GM19395 (cell line): ENCODE measurements at regions not wholly inside any gene's neighbourhood (a gene's known extent, or its start where the extent isn't known, plus 50 kb on each side); places are given as distances from the start of the nearest gene placed in this dataset.

Experiments
- ATAC-seq: cut with Tn5 transposase; IDR thresholded peaks from one replicate; pipeline ENCODE4 v1.9.1; 2021; ENCODE audit warnings: mild to moderate bottlenecking, moderate library complexity; ENCODE audit not compliant: unreplicated experiment

DNA sequence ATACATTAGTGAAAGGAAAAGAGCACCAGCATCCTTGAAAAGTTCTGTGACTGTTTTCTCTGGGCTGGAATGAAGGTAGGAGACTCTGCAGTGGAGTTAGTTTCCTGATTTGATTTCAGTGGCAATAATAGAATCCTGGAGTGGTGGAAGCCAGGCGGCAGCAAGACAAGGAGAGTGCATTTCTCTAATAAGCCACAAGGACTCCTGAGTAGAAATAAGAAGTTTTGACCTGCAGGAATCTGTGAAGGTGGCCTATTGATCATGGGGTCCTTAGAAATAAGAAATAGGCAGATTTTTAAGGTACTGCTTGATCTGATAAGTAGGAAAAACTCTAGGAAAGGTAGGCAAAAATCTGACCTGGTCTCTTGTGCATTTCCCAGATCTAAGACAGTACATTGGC is 68.4 kb upstream of the ELOVL5 start:
- ATAC-seq, result no peak

- no peak for ATAC-seq
Measured at GRCh38 chr6:53413326-53413725, 64.6 kb upstream of the ELOVL5 start.

DNA sequence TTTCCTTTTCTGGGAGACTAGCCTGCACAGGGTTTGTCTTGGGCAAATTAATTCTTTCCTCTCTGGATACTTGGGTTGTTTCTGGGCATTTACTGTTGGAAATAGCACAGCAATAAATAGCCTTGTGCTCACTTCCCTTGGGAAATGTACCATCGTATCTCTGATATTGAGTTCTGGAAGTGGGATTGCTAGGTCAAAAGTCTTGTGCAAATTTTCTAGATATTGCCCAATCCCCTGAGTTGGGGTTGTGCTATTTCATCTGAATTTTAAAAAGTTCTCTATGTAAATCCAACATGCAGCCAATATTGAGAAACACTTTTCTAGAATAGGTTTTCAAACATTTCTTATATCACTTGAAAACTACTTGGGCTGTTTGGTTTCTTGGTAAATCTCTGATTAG is 64.0 kb upstream of the ELOVL5 start:
- no peak for ATAC-seq

DNA sequence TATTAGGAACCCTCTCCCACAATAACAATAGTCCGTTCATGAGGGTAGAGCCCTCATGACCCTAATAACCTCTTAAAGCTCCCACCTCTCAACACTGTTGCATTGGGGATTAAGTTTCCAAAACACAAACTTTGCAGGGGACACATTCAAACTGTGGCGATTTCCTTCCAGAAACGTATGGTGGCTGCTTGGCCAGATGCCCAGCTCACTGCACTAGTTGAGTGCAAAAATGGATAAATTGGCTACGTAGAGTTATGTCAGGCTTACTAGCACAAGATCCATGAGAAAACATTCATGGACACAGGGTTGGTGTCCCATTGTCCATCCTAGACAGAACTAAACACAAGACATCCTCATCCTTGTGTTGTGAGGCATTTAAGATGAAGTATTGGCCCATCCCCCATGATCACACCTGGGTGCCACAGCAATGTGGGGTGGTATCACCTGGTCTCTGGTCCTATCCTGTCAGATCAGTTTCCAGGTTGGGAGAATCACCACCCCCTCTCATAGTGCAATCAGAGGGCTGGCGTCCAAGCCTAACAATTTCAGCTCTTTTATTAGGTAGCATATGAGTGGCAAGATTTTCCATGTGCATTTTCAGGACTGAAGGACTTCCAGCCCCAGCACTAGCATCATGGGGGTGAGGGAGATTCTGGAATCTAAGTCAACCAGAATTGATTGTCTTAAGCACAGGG is 63.4 kb upstream of the ELOVL5 start:
- no peak for ATAC-seq

DNA sequence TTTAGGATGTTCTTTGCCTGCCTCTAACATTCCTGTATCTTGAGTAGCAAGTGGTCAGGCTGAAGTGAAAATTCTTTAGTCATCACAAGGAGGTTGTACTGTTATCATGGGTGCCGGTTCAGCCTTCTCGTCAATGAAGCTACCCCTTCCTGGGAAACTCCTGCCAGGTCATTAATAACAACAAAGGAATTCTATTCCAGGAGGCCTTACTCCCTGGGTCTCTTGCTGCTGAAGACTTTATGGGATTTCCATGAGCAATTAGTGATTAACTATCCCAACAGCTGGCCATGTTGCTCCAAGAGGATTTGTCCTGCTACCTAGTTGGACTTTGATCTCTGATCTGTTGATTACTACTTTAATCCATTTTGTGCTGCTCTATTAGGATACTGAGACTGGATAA is 62.7 kb upstream of the ELOVL5 start:
- no peak for ATAC-seq

DNA sequence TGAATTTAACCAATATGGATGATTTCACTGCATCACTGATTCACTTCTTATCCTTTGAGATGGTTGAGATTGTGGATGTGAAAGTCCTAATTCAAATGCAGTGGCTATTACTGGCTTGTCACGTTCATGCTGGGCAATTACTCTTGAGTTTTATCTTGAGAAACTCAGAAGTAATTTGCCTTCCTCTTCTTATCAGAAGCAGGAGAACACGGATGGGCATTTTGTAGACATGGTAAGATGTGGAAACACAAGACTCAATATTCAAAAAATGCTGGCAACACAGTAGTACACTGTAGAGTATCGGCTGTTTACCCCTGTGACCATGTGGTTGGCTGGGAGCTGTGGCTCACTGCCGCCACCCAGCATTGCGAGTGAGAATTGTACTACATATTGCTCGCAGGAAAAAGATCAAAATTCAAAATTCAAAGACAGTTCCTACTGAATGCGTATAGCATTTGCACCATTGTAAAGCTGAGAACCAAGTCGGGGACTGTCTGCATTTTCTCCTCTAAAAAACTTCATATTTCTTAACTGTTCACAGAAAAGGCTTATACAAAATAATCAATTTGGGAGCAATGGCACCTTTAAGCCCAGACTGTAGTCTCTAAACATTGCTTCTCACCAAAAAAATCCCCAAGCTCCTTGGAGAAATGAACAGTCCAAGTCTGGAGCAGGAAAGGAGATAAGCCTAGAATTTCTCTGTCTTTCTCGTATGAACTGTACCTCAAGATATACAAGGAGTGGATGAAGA is 61.9 kb upstream of the ELOVL5 start:
- ATAC-seq, result peak; percentile 98

- ATAC-seq, result no peak
Measured at GRCh38 chr6:53408826-53409225, 60.1 kb upstream of the ELOVL5 start.

- no peak for ATAC-seq
Measured at GRCh38 chr6:53399027-53399344, 50.2 kb upstream of the ELOVL5 start.

- ATAC-seq, result no peak
Measured at GRCh38 chr6:53398247-53399026, 49.7 kb upstream of the ELOVL5 start.
